Pancreas (tissue), 10 donors: ENCODE measurements at regions not wholly inside any gene's neighbourhood (a gene's known extent, or its start where the extent isn't known, plus 50 kb on each side); places are given as distances from the start of the nearest gene placed in this dataset.
A peak's percentile ranks its signal among the peaks of the same experiment; 100 is the strongest.

Experiments used
- ATAC-seq, 4 donors: fragments of 200-7000 bp; cut with Tn5 transposase; one replicate each; pipeline versions ENCODE4 v1.8.0 to v1.9.1; 2020; ENCODE audit warnings: mild to moderate bottlenecking in 4 of 4, moderate library complexity in 4 of 4
- DNase-seq, 6 donors: peaks; one replicate each; pipeline ENCODE4 v3.0.0-alpha.2; 2020
- FAIRE-seq: peaks from 2 replicates; lab custom pipeline; 2012; peaks lifted over from hg19 to GRCh38; lab: Jason Lieb, UNC
- H3K27ac ChIP-seq, 4 donors: fragments of 200-600 bp; sonication (generic); 1 replicate in 3 of 4; 2 replicates in 1 of 4; pipeline versions ENCODE4 v1.5.0 to v1.8.0; 2020
- H3K27me3 ChIP-seq, 4 donors: fragments of 200-600 bp; one replicate each; pipeline ENCODE4 v1.8.0; 2021
- H3K36me3 ChIP-seq, 3 donors: fragments of 200-600 bp; sonication (generic) in 1 of 3; one replicate each; pipeline versions ENCODE4 v1.5.0 to v1.8.0; 2020 to 2021
- H3K4me1 ChIP-seq, 3 donors: fragments of 200-600 bp; one replicate each; pipeline ENCODE4 v1.8.0; 2021
- H3K4me3 ChIP-seq, 4 donors: fragments of 200-600 bp; sonication (generic) in 2 of 4; one replicate each; pipeline versions ENCODE4 v1.5.0 to v1.8.0; 2020 to 2021
- H3K9me3 ChIP-seq, 4 donors: fragments of 200-600 bp; one replicate each; pipeline ENCODE4 v1.8.0; 2021
- WGBS, 2 donors: extraction: QIAGEN DNeasy Blood & Tissue Kit; methylation state at CpG; one replicate each; pipeline ENCODE4 v1.1.7; 2013; 5-methylcytosine and 5-hydroxymethylcytosine counted together
- intact Hi-C, 3 donors: fragments of 100-400 bp; cut with DNase I; formaldehyde crosslinking; loops; one replicate each; pipeline versions ENCODE4 v1.11.1 to v1.14.2; 2022
- TF ChIP-seq, protein P1 (sequence below), 4 donors: fragments of 200-600 bp; sonication (generic) in 3 of 4; IDR thresholded peaks; one replicate each; pipeline versions ENCODE4 v1.5.0 to v1.8.0; 2021; ENCODE audit warnings: antibody characterized with exemption in 4 of 4
- donor health status: healthy with polysubstance abuse.
- donor health status: DM: no; HTN: no; CAD: no; lungs with moderate emphysema.
- donor health status: DM: no; HTN: no; CAD: no.
- donor health status: control.
- donor health status: control.
- donor health status: Bipolar disorder and iron deficiency.
- donor health status: DM: yes; HTN: yes; CAD: no.
- donor health status: DM: no; HTN: no; CAD: no.
- donor health status: DM: no; HTN: no; CAD: no.
- donor health status: DM: yes; HTN: yes; CAD: no.

DNA sequence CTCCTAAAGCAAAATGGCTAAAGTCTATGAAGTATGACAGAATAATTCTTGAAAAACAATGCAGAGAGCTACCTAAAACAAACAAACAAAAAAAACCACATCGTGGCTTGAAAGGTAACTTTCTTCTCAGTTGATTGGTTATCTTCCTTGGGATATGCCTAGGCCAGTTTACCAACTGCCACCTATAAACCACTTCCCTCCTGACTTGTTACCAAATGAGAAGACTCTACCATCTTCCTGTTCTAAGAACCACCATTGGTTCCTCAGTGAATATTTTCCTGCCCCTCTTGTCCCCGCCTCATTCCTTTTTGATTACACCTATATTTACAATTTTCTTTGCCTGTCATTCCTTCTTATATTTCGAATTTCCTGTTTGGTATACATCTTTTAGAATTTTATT lies 336.6 kb downstream of the SIPA1L2 start:
- no peak for FAIRE-seq

DNA sequence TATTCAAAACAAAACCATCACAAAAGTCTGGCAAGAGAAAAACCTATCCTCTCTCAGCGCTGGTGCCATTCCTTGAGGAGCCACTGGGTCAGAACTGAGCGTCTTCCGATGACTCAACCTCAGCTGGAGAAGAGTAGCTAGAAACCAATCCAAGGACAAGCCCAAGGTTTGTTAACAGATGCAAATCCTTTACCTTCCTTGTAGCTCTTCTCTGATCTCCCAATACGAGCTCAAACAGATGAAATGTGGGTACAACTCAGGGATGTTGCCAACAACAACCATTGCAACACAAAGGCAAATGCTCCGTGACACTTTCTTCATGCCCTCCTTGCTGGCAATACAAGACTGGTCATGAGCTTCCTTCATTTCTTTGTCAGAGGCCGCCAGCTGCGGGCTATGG lies 337.1 kb downstream of the SIPA1L2 start:
- Histone ChIP-seq H3K4me1 (no peaks in the 10 kb centered on the region), H3K9me3 (no peaks in the 10 kb centered on the region), H3K4me3 (no peak overlapping the region), H3K36me3 (no peaks in the 10 kb centered on the region), H3K27me3 (no peaks in the 10 kb centered on the region), H3K27ac (no peak overlapping the region)
- TF ChIP-seq, protein P1, sequence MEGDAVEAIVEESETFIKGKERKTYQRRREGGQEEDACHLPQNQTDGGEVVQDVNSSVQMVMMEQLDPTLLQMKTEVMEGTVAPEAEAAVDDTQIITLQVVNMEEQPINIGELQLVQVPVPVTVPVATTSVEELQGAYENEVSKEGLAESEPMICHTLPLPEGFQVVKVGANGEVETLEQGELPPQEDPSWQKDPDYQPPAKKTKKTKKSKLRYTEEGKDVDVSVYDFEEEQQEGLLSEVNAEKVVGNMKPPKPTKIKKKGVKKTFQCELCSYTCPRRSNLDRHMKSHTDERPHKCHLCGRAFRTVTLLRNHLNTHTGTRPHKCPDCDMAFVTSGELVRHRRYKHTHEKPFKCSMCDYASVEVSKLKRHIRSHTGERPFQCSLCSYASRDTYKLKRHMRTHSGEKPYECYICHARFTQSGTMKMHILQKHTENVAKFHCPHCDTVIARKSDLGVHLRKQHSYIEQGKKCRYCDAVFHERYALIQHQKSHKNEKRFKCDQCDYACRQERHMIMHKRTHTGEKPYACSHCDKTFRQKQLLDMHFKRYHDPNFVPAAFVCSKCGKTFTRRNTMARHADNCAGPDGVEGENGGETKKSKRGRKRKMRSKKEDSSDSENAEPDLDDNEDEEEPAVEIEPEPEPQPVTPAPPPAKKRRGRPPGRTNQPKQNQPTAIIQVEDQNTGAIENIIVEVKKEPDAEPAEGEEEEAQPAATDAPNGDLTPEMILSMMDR (IDR thresholded peaks at IDR 0.05): no peak
- FAIRE-seq (no peak), ATAC-seq (peak in 1 of 4 donors; percentile 37), DNase-seq (no peak)
- WGBS, 2 donors: 82 to 92% methylated on average over 7 of the region's 7 CpGs
- intact Hi-C loops: no loop called here

More for the DNA sequence above, 336.6 kb downstream of the SIPA1L2 start:
- Histone ChIP-seq H3K4me3 (no peak overlapping the region), H3K27me3 (no peaks in the 10 kb centered on the region), H3K9me3 (no peaks in the 10 kb centered on the region), H3K27ac (no peak overlapping the region), H3K36me3 (no peaks in the 10 kb centered on the region), H3K4me1 (no peaks in the 10 kb centered on the region)
- TF ChIP-seq, protein P1 (IDR thresholded peaks at IDR 0.05): no peak
- DNase-seq: no peak
- intact Hi-C loops: no loop called here
- ATAC-seq: no peak
- 65 to 83% methylated on average over 3 of the region's 3 CpGs for WGBS, 2 donors

DNA sequence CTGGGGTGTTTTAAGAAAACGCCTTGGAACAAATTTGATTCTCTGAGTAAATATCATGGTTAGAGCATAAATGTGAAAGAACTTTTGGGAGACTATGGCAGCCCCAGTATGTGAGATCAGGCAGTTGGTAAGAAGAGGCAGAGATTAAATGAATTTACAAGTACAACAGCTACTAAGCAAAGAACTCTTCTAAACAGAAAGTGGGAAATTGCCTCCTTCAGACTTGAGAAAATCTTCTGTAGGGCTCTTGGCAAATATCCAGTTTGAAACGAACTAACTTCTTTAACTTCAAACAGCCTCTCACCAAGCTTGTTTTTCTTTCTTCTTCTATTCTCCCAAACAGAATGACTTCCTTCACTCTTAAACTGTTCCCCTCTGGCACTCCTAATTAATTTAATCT lies 337.7 kb downstream of the SIPA1L2 start:
- Histone ChIP-seq H3K36me3 (no peaks in the 10 kb centered on the region), H3K9me3 (no peaks in the 10 kb centered on the region), H3K27ac (no peak overlapping the region), H3K4me1 (no peaks in the 10 kb centered on the region), H3K27me3 (no peaks in the 10 kb centered on the region), H3K4me3 (no peak overlapping the region)
- no peak for DNase-seq
- ATAC-seq: no peak
- no peak for FAIRE-seq
- 41 to 44% methylated on average over 2 of the region's 2 CpGs for WGBS, 2 donors
- intact Hi-C loops: no loop called here
- TF ChIP-seq, protein P1 (IDR thresholded peaks at IDR 0.05): no peak

DNA sequence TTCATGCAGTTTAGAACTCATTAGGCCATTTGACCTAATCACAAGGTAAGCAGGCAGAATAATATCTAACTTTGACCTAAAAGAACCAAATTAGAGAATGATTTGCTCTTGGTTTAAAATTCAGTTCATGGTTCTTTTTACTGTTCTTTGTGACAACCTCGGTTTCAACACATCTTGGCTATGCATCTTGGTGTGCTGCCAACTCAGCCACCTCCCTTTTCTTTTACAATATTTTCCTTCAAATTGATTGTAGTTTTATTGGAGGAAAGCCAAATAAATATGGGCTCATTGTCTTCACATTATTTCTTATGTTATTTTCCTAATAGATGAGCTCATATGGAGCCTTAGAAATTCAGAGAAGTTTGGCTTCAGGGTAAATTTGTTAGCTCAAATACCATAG lies 338.3 kb downstream of the SIPA1L2 start:
- H3K4me1 ChIP-seq: no peaks in the 10 kb centered on the region
- FAIRE-seq: no peak
- H3K36me3 ChIP-seq: no peaks in the 10 kb centered on the region
- no peak overlapping the region for H3K4me3 ChIP-seq
- ATAC-seq: no peak
- no peak overlapping the region for H3K27ac ChIP-seq
- WGBS, 2 donors: 29 to 39% methylated on average over 1 of the region's 1 CpG
- intact Hi-C loops: no loop called here
- TF ChIP-seq, protein P1 (IDR thresholded peaks at IDR 0.05): no peak
- DNase-seq: no peak
- no peaks in the 10 kb centered on the region for H3K27me3 ChIP-seq
- no peaks in the 10 kb centered on the region for H3K9me3 ChIP-seq

DNA sequence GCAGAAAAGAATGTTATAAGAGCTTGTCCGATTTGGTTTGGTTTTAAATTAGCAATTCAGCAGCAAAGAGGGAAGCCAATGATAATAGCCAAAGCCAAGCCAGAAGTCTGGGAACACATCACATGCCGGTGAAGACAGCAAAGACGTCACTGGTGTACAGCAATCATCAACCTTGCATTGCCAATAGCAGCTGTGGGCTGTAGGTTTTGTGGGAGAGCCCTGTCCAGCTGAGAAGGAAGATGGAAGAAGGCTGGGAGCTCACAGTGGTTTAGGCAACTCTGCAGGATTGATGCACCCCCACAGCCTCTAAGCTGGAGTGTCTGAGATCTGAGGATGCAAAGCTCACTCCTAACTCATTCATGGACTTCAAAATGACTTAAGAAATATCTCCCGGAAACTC lies 338.7 kb downstream of the SIPA1L2 start:
- no peak overlapping the region for H3K27ac ChIP-seq
- intact Hi-C loops: no loop called here
- DNase-seq: no peak
- H3K36me3 ChIP-seq: no peaks in the 10 kb centered on the region
- H3K4me3 ChIP-seq: no peak overlapping the region
- H3K4me1 ChIP-seq: no peaks in the 10 kb centered on the region
- TF ChIP-seq, protein P1 (IDR thresholded peaks at IDR 0.05): no peak
- H3K27me3 ChIP-seq: no peaks in the 10 kb centered on the region
- no peak for FAIRE-seq
- 71 to 92% methylated on average over 4 of the region's 4 CpGs for WGBS, 2 donors
- peak in 1 of 4 donors; percentile 46 for ATAC-seq
- H3K9me3 ChIP-seq: no peaks in the 10 kb centered on the region
